Left lung (tissue), 4 donors: ENCODE measurements at regions not wholly inside any gene's neighbourhood (a gene's known extent, or its start where the extent isn't known, plus 50 kb on each side); places are given as distances from the start of the nearest gene placed in this dataset.

Experiments used
- ATAC-seq: fragments of 200-7000 bp; cut with Tn5 transposase; one replicate; pipeline ENCODE4 v1.9.1; 2020; ENCODE audit warnings: moderate library complexity
- DNase-seq, 4 donors: peaks; one replicate each; pipeline ENCODE4 v3.0.0-alpha.2; 2013 to 2020
- H3K27ac ChIP-seq, 2 donors: fragments of 200-600 bp; sonication (generic) in 1 of 2; one replicate each; pipeline versions ENCODE4 v1.5.0 to v1.8.0; 2020 to 2021
- H3K27me3 ChIP-seq, 2 donors: fragments of 200-600 bp; sonication (generic) in 1 of 2; one replicate each; pipeline versions ENCODE4 v1.5.0 to v1.8.0; 2020 to 2021
- H3K36me3 ChIP-seq, 2 donors: fragments of 200-600 bp; sonication (generic) in 1 of 2; one replicate each; pipeline versions ENCODE4 v1.5.0 to v1.8.0; 2020 to 2021
- H3K4me1 ChIP-seq, 2 donors: fragments of 200-600 bp; one replicate each; pipeline ENCODE4 v1.8.0; 2021
- H3K4me3 ChIP-seq, 2 donors: fragments of 200-600 bp; sonication (generic) in 1 of 2; one replicate each; pipeline versions ENCODE4 v1.5.0 to v1.8.0; 2020 to 2021; ENCODE audit warnings: mild to moderate bottlenecking in 1 of 2
- H3K9me3 ChIP-seq, 2 donors: fragments of 200-600 bp; sonication (generic) in 1 of 2; one replicate each; pipeline versions ENCODE4 v1.5.0 to v1.8.0; 2020 to 2021
- intact Hi-C, 2 donors: fragments of 100-400 bp; cut with DNase I; formaldehyde crosslinking; loops; one replicate each; pipeline versions ENCODE4 v1.11.2 to v1.14.2; 2022
- TF ChIP-seq, protein P1 (sequence below), 2 donors: fragments of 200-600 bp; sonication (generic) in 1 of 2; IDR thresholded peaks; one replicate each; pipeline versions ENCODE4 v1.5.0 to v1.8.0; 2021; ENCODE audit warnings: antibody characterized with exemption in 2 of 2
- donor health status: DM: no; HTN: yes; CAD: no.
- donor health status: DM: no; HTN: no; CAD: no.

DNA sequence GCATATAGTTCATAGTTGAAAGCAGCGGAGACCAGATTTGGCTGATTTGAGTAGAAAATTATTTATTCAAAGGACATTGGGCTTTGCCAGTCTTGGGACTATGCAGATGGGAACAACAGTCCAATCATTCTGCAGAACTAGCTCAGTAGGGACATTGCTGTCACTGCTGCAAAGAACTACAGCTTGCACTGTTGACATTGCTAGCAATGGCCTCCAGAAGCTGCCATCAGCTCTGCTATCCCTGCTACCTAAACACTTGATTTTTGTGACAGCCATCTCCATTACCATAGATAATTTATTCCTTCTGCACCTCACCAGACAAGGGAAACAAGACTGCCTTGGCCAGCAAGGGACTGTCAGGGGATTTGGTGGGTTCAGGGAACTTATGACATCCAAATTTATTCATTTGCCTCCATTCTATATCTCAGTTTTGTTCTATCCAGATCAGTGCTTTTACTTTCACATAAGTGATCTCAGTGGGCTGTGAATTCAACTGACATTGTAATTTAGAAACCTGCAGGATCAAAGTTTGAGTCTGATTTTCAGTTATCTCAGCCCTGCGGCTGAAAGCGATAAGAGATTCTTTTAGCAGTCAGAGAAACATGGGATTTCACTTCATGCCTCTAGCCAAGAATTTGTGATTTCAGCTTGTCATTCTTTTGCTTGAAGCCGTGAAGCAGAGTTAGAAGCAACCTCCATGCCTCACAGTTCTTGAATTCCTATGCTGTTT lies 136.7 kb upstream of the FBXO33 start:
- ATAC-seq, result no peak
- no peaks in the 10 kb centered on the region for H3K36me3 ChIP-seq
- no peak for DNase-seq

DNA sequence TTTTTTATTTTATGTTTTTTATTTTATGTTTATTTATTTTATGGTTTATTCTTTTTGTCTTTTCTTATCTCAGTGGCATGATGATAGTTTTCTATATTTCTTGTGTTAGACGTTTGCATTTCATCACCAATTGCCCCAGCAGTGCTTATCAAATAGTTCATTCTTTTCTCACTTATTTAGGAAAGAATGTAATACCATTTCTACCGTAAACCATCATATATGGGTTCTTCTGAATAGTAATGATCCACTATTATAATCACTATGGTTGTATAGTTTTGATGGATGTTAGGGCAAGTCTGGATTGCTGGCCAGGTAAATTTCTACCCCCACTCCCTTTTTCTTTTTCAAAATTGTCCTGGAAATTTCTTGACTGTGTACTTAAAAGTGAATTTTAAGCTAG lies 134.6 kb upstream of the FBXO33 start:
- H3K27me3 ChIP-seq, result no peaks in the 10 kb centered on the region
- intact Hi-C loops, result no loop called here

More for the DNA sequence above, 136.7 kb upstream of the FBXO33 start:
- TF ChIP-seq, protein P1, sequence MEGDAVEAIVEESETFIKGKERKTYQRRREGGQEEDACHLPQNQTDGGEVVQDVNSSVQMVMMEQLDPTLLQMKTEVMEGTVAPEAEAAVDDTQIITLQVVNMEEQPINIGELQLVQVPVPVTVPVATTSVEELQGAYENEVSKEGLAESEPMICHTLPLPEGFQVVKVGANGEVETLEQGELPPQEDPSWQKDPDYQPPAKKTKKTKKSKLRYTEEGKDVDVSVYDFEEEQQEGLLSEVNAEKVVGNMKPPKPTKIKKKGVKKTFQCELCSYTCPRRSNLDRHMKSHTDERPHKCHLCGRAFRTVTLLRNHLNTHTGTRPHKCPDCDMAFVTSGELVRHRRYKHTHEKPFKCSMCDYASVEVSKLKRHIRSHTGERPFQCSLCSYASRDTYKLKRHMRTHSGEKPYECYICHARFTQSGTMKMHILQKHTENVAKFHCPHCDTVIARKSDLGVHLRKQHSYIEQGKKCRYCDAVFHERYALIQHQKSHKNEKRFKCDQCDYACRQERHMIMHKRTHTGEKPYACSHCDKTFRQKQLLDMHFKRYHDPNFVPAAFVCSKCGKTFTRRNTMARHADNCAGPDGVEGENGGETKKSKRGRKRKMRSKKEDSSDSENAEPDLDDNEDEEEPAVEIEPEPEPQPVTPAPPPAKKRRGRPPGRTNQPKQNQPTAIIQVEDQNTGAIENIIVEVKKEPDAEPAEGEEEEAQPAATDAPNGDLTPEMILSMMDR (IDR thresholded peaks at IDR 0.05), result no peak
- Histone ChIP-seq H3K9me3 (peaks cover 0 to 27% of the 10 kb centered on the region in 2 donors), H3K4me1 (no peaks in the 10 kb centered on the region), H3K27ac (no peak overlapping the region), H3K4me3 (no peak overlapping the region), H3K27me3 (no peaks in the 10 kb centered on the region)
- intact Hi-C loops, result no loop called here

DNA sequence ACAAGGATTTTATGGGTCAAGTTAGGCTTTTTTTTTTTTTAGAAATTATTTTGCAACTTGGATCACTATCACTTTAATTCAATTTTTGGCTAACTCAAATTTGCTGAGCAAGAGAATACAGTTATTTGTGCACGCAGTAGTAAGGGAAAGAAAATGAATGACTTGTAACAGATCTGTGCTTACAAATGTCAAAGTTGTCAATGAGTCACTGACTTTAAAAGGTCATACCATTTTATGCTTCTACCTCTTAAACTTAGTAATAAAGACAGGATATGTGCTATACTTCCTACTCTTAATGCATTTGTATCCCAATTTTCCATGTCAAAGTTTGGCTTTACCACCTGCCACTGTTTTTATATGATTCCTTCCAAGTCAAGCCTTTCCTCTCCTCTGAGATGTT lies 131.1 kb upstream of the FBXO33 start:
- Histone ChIP-seq H3K36me3 (no peaks in the 10 kb centered on the region), H3K9me3 (peaks cover 0 to 34% of the 10 kb centered on the region in 2 donors), H3K27me3 (no peaks in the 10 kb centered on the region), H3K4me3 (no peak overlapping the region), H3K4me1 (no peaks in the 10 kb centered on the region), H3K27ac (no peak overlapping the region)
- no peak for ATAC-seq
- no peak for DNase-seq
- intact Hi-C loops, result no loop called here
- TF ChIP-seq, protein P1 (IDR thresholded peaks at IDR 0.05), result no peak

More for the DNA sequence above, 134.6 kb upstream of the FBXO33 start:
- Histone ChIP-seq H3K27ac (no peak overlapping the region), H3K36me3 (no peaks in the 10 kb centered on the region), H3K4me1 (no peaks in the 10 kb centered on the region), H3K9me3 (peaks cover 0 to 12% of the 10 kb centered on the region in 2 donors), H3K4me3 (no peak overlapping the region)
- TF ChIP-seq, protein P1 (IDR thresholded peaks at IDR 0.05), result no peak
- DNase-seq (no peak), ATAC-seq (no peak)

DNA sequence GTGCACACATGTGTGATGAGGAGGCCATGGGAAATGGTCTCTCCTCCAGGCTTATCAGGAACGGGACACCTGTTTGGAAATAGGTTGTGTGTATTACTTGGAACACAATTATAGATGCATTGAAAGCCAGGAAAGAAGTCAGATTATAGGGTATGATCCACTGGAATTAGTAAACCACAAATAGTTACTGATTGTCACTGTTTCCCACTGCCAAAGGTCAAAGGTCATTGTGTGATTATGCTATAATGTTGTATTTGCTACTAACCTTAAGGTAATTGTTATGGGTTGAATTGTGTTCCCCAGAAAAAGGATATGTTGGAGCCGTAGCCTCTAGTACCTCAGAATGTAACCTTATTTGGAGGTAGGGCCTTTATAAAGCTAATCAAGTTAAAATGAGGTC lies 129.9 kb upstream of the FBXO33 start:
- ATAC-seq, result no peak
- Histone ChIP-seq H3K27me3 (no peaks in the 10 kb centered on the region), H3K9me3 (peaks cover 0 to 42% of the 10 kb centered on the region in 2 donors), H3K4me1 (no peaks in the 10 kb centered on the region), H3K36me3 (no peaks in the 10 kb centered on the region), H3K4me3 (no peak overlapping the region), H3K27ac (no peak overlapping the region)
- DNase-seq, result no peak
- TF ChIP-seq, protein P1 (IDR thresholded peaks at IDR 0.05), result no peak
- intact Hi-C loops, result no loop called here

DNA sequence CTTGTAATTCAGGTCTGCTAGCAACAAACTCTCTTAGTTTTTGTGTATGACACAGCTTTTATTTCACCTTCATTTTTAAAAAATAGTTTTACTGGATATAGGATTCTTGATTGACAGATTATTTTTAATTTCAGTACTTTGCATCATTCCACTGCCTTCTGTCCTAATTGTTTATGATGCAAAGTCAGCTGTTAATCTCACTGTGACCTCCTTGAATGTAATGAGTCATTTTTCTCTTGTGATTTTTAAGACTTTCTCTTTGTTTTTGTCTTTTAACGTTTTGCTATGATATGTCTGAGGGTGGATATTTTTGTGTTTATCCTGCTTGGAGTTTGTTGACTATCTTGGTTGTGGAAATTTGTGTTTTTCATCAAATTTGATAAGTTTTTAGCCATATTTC lies 126.3 kb upstream of the FBXO33 start:
- H3K27me3 ChIP-seq, result no peaks in the 10 kb centered on the region
- no peaks in the 10 kb centered on the region for H3K4me1 ChIP-seq
- ATAC-seq (no peak), DNase-seq (no peak)
- intact Hi-C loops, result no loop called here
- no peaks in the 10 kb centered on the region for H3K36me3 ChIP-seq
- no peak overlapping the region for H3K4me3 ChIP-seq
- no peak overlapping the region for H3K27ac ChIP-seq
- H3K9me3 ChIP-seq, result peaks cover 0 to 54% of the 10 kb centered on the region in 2 donors
- TF ChIP-seq, protein P1 (IDR thresholded peaks at IDR 0.05), result no peak
